Motor neuron (in vitro differentiated cells): ENCODE measurements at regions not wholly inside any gene's neighbourhood (a gene's known extent, or its start where the extent isn't known, plus 50 kb on each side); places are given as distances from the start of the nearest gene placed in this dataset.

Experiments
- ATAC-seq, 8 experiments: fragments of 200-7000 bp; cut with Tn5 transposase; replicated peaks in 6 of 8; 2 replicates each; pipeline ENCODE4 v1.8.0; 2021; ENCODE audit warnings: mild to moderate bottlenecking in 8 of 8, moderate library complexity in 8 of 8
- H3K27ac ChIP-seq, 2 donors: fragments of 250-450 bp; sonication (Bioruptor Pico); 2 replicates each; pipeline ENCODE4 v1.9.0; 2021; ENCODE audit warnings: antibody characterized with exemption in 2 of 2, mild to moderate bottlenecking in 2 of 2, moderate library complexity in 1 of 2
- H3K4me1 ChIP-seq, 2 donors: fragments of 250-450 bp; sonication (Bioruptor Pico); replicated peaks in 1 of 2; 2 replicates each; pipeline ENCODE4 v1.6.1; 2021; ENCODE audit warnings: antibody characterized with exemption in 2 of 2, mild to moderate bottlenecking in 2 of 2, moderate library complexity in 1 of 2
- H3K4me3 ChIP-seq, 5 donors: fragments of 250-450 bp; sonication (Bioruptor Pico); 2 replicates each; pipeline ENCODE4 v1.9.0; 2021; ENCODE audit warnings: antibody characterized with exemption in 5 of 5, mild to moderate bottlenecking in 5 of 5, moderate library complexity in 4 of 5
- WGBS, 10 experiments: fragments of 450-650 bp; shearing (Covaris generic); methylation state at CpG; one replicate each; pipeline ENCODE4 v1.0.0; 2022; 5-methylcytosine and 5-hydroxymethylcytosine counted together
- in situ Hi-C, 9 experiments: fragments of 400-800 bp; cut with MboI; loops; one replicate each; pipeline ENCODE4 v1.15.0; 2021; ENCODE audit warnings: low sequenced_read_pairs in 9 of 9, low pct_unique_long_range_greater_than_20kb in 2 of 9; ENCODE audit not compliant: unreplicated experiment in 9 of 9

- Histone ChIP-seq H3K4me1 (peaks cover 0 to 2% of the 10 kb centered on the region in 2 donors), H3K27ac (no peak overlapping the region), H3K4me3 (no peak overlapping the region)
- peak in 5 of 8 experiments; percentile 42 to 91 (median 90) for ATAC-seq
- in situ Hi-C loops = no loop called here
- WGBS, 10 experiments = 0 to 86% (median 43%) methylated on average over 1 of the region's 1 CpG; no CpG with 5 or more reads in 5 of the 10 experiments
These were observed 185.1 kb upstream of the PRPS1L1 start for GRCh38 chr7:18212758-18213157.

- WGBS, 10 experiments = 50 to 100% (median 93%) methylated on average over 1 of the region's 1 CpG; no CpG with 5 or more reads in 3 of the 10 experiments
- H3K27ac ChIP-seq = no peak overlapping the region
- H3K4me3 ChIP-seq = no peak overlapping the region
- ATAC-seq = no peak
- peaks cover 0 to 2% of the 10 kb centered on the region in 2 donors for H3K4me1 ChIP-seq
- in situ Hi-C loops = no loop called here
These were observed 186.0 kb upstream of the PRPS1L1 start for GRCh38 chr7:18213652-18214051.

GRCh38 chr7:18216270-18216669 is 188.6 kb upstream of the PRPS1L1 start:
- ATAC-seq = no peak
- Histone ChIP-seq H3K4me3 (no peak overlapping the region), H3K4me1 (peaks cover 0 to 2% of the 10 kb centered on the region in 2 donors), H3K27ac (no peak overlapping the region)
- WGBS, 10 experiments = 75 to 100% (median 87%) methylated on average over 1 to 2 of the region's 2 CpGs; no CpG with 5 or more reads in 1 of the 10 experiments
- in situ Hi-C loops = no loop called here

- peak in 2 of 8 experiments; percentile 25 to 40 for ATAC-seq
- in situ Hi-C loops = no loop called here
- Histone ChIP-seq H3K4me1 (no peaks in the 10 kb centered on the region), H3K4me3 (no peak overlapping the region), H3K27ac (no peak overlapping the region)
- WGBS, 10 experiments = 44 to 90% (median 67%) methylated on average over 1 to 2 of the region's 2 CpGs; no CpG with 5 or more reads in 1 of the 10 experiments
These were observed 194.0 kb upstream of the PRPS1L1 start for GRCh38 chr7:18221377-18222293.

GRCh38 chr7:18222636-18223035 is 195.0 kb upstream of the PRPS1L1 start:
- Histone ChIP-seq H3K4me1 (no peaks in the 10 kb centered on the region), H3K27ac (no peak overlapping the region), H3K4me3 (no peak overlapping the region)
- ATAC-seq = no peak
- in situ Hi-C loops = no loop called here

- H3K4me1 ChIP-seq = no peaks in the 10 kb centered on the region
- no peak overlapping the region for H3K27ac ChIP-seq
- in situ Hi-C loops = no loop called here
- WGBS, 10 experiments = 83 to 100% (median 100%) methylated on average over 1 of the region's 1 CpG; no CpG with 5 or more reads in 3 of the 10 experiments
- no peak for ATAC-seq
- H3K4me3 ChIP-seq = no peak overlapping the region
These were observed 196.5 kb upstream of the PRPS1L1 start for GRCh38 chr7:18224138-18224537.

GRCh38 chr7:18225067-18225466 is 197.4 kb upstream of the PRPS1L1 start:
- H3K4me1 ChIP-seq = no peaks in the 10 kb centered on the region
- H3K27ac ChIP-seq = no peak overlapping the region
- no peak overlapping the region for H3K4me3 ChIP-seq
- no peak for ATAC-seq
- in situ Hi-C loops = no loop called here

- Histone ChIP-seq H3K27ac (no peak overlapping the region), H3K4me1 (no peaks in the 10 kb centered on the region), H3K4me3 (no peak overlapping the region)
- in situ Hi-C loops = no loop called here
- WGBS, 10 experiments = 33 to 100% (median 89%) methylated on average over 1 to 2 of the region's 2 CpGs; no CpG with 5 or more reads in 2 of the 10 experiments
- ATAC-seq = no peak
These were observed 199.0 kb upstream of the PRPS1L1 start for GRCh38 chr7:18226598-18226997.

- no peak overlapping the region for H3K4me3 ChIP-seq
- no peak overlapping the region for H3K27ac ChIP-seq
- no peak for ATAC-seq
- in situ Hi-C loops = no loop called here
- WGBS, 10 experiments = 5 to 89% (median 73%) methylated on average over 1 to 2 of the region's 2 CpGs; no CpG with 5 or more reads in 2 of the 10 experiments
- H3K4me1 ChIP-seq = no peaks in the 10 kb centered on the region
These were observed 201.0 kb upstream of the PRPS1L1 start for GRCh38 chr7:18228686-18229085.

- H3K27ac ChIP-seq = no peak overlapping the region
- H3K4me1 ChIP-seq = no peaks in the 10 kb centered on the region
- 45 to 100% (median 79%) methylated on average over 1 to 8 of the region's 8 CpGs for WGBS, 10 experiments
- H3K4me3 ChIP-seq = no peak overlapping the region
- no peak for ATAC-seq
- in situ Hi-C loops = no loop called here
These were observed 202.6 kb upstream of the PRPS1L1 start for GRCh38 chr7:18230271-18230670.

- in situ Hi-C loops = no loop called here
- no peak for ATAC-seq
- H3K4me1 ChIP-seq = no peaks in the 10 kb centered on the region
- 40 to 100% (median 62%) methylated on average over 1 to 4 of the region's 4 CpGs for WGBS, 10 experiments
- H3K4me3 ChIP-seq = no peak overlapping the region
- no peak overlapping the region for H3K27ac ChIP-seq
These were observed 204.2 kb upstream of the PRPS1L1 start for GRCh38 chr7:18231854-18232253.

- no peak overlapping the region for H3K4me3 ChIP-seq
- H3K4me1 ChIP-seq = no peaks in the 10 kb centered on the region
- no peak overlapping the region for H3K27ac ChIP-seq
- in situ Hi-C loops = no loop called here
- 0 to 94% (median 86%) methylated on average over 1 to 2 of the region's 2 CpGs; no CpG with 5 or more reads in 1 of the 10 experiments for WGBS, 10 experiments
- ATAC-seq = no peak
These were observed 206.9 kb upstream of the PRPS1L1 start for GRCh38 chr7:18234519-18234918.

- no peak for ATAC-seq
- WGBS, 10 experiments = 63 to 100% (median 89%) methylated on average over 1 to 2 of the region's 2 CpGs; no CpG with 5 or more reads in 5 of the 10 experiments
- no peaks in the 10 kb centered on the region for H3K4me1 ChIP-seq
- no peak overlapping the region for H3K27ac ChIP-seq
- in situ Hi-C loops = no loop called here
- no peak overlapping the region for H3K4me3 ChIP-seq
These were observed 208.2 kb upstream of the PRPS1L1 start for GRCh38 chr7:18235819-18236218.

- no peak for ATAC-seq
- 4 to 60% (median 40%) methylated on average over 1 to 3 of the region's 3 CpGs for WGBS, 10 experiments
- Histone ChIP-seq H3K4me3 (no peak overlapping the region), H3K27ac (no peak overlapping the region), H3K4me1 (no peaks in the 10 kb centered on the region)
- in situ Hi-C loops = no loop called here
These were observed 211.6 kb upstream of the PRPS1L1 start for GRCh38 chr7:18239212-18239611.
